Erythroblast (primary cell): ENCODE measurements at regions not wholly inside any gene's neighbourhood (a gene's known extent, or its start where the extent isn't known, plus 50 kb on each side); places are given as distances from the start of the nearest gene placed in this dataset.

ENCODE experiments used
- GATA1 ChIP-seq: IDR thresholded peaks from 2 replicates; pipeline ENCODE4 v1.6.1; 2011; ENCODE audit warnings: low read depth, mild to moderate bottlenecking, control low read depth, low read length, moderate library complexity
- POLR2A ChIP-seq: IDR thresholded peaks from 2 replicates; pipeline ENCODE4 v1.6.1; 2011; ENCODE audit warnings: mild to moderate bottlenecking, low read length

DNA sequence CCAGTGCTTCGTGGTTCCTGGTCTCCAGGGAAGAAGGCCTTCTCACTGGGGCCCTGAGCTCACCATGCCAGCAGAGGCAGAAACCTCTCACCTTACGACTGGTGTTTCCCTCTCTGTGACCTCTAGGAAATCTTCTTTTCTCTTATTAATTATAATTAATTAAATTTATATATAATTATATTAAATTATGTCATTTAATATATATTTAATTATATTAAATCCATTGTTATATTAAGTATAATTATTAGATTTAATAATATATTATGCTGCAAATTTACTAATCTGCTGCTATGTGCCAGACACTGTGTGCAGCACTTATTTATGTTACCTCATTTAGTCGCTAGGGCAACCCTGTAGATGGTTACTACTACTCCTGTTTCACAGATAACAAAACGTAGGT lies 70.3 kb upstream of the MBIP start:
- TF ChIP-seq POLR2A = no peak
- no peak for TF ChIP-seq GATA1
